ENCODE measurements at regions not wholly inside any gene's neighbourhood (a gene's known extent, or its start where the extent isn't known, plus 50 kb on each side); places are given as distances from the start of the nearest gene placed in this dataset.
"Not testable (repeated sequence)": the region's sequence is repeated elsewhere in the genome, so short reads cannot be mapped to it uniquely, and the experiment has no call there.

DNA sequence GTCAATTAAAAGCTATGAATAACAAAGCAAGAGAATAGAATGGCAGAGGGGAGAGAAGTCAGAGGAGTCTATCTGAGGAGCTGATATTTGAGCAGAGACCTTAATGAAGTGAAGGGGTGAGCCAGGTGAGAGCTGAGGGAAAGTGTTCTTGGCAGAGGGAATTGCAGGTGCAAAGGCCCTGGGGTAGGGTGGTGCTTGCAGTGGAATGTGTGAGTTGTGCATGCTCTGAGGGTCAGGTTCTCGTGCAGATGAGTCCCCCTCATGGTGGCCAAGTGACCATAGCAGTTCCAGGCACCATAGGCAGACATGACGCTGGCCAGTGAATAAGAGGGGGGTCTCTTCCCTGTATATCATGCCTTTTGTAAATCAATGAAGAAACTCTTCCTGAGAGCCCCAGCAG is 58.9 kb upstream of the ALX4 start:
- no peak overlapping the region for H3K4me3 ChIP-seq (ENCODE audit: low read length)
- no peak for DNase-seq (ENCODE audit: low read depth)
- TF ChIP-seq CTCF (IDR thresholded peaks at IDR 0.05; ENCODE audit: insufficient read depth, low read depth, low read length, missing control alignments), result no peak

GRCh38 chr11:44371042-44371441 is 61.1 kb upstream of the ALX4 start:
- not testable (repeated sequence) for H3K4me3 ChIP-seq (ENCODE audit: low read length); DNase-seq (ENCODE audit: low read depth)

GRCh38 chr11:44371706-44372105 is 61.8 kb upstream of the ALX4 start:
- no peak for DNase-seq (ENCODE audit: low read depth)
- no peak for TF ChIP-seq CTCF (IDR thresholded peaks at IDR 0.05; ENCODE audit: insufficient read depth, low read depth, low read length, missing control alignments)
- no peak overlapping the region for H3K4me3 ChIP-seq (ENCODE audit: low read length)

- H3K4me3 ChIP-seq (ENCODE audit: low read length), result no peak overlapping the region
- no peak for TF ChIP-seq CTCF (IDR thresholded peaks at IDR 0.05; ENCODE audit: insufficient read depth, low read depth, low read length, missing control alignments)
- DNase-seq (ENCODE audit: low read depth), result no peak
Observed at GRCh38 chr11:44372989-44373388, 63.0 kb upstream of the ALX4 start.

- no peak for TF ChIP-seq CTCF (IDR thresholded peaks at IDR 0.05; ENCODE audit: insufficient read depth, low read depth, low read length, missing control alignments)
- no peak overlapping the region for H3K4me3 ChIP-seq (ENCODE audit: low read length)
- DNase-seq (ENCODE audit: low read depth), result no peak
Observed at GRCh38 chr11:44374001-44374400, 64.1 kb upstream of the ALX4 start.

DNA sequence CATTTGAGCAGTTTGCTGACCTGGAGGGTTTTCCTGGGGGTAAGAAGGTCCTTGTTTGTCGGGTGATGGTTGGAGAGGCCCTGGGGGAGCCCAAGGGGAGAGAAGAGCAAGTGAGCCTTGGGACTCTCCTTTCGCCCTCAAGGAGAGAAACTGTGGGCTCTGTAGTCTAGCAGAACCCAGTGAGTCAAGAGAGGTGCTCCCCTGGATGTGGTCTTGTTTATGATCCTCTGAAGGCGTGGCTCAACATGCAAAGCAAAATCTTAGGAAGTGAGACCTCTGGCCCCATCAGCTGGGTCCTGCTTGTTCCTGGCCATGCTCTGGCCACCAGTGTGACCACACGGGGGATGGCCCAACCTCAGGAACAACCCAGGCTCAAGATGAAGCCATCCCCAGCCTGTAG is 66.5 kb upstream of the ALX4 start:
- TF ChIP-seq CTCF (IDR thresholded peaks at IDR 0.05; ENCODE audit: insufficient read depth, low read depth, low read length, missing control alignments), result no peak
- DNase-seq (ENCODE audit: low read depth), result no peak
- H3K4me3 ChIP-seq (ENCODE audit: low read length), result no peak overlapping the region

DNA sequence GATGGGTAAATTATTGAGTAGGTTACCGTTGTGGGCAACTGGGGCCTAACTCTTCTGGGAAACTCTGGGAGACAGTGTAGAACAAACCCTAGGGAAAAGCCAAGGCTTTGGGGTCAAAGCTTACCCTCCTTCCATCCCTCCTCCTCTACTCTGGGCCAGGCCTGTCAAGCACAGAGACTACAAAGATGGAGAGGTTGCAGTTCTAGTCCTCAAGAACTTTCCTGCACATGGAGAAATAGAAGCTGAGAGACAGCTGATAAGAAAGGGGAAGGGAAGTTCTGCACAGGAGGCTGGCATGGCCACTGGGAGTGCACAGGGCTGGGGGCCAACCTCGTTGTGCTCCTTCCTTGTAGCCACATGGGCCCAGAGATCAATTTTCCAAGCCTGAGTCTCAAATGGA is 67.2 kb upstream of the ALX4 start:
- no peak for TF ChIP-seq CTCF (IDR thresholded peaks at IDR 0.05; ENCODE audit: insufficient read depth, low read depth, low read length, missing control alignments)
- no peak for DNase-seq (ENCODE audit: low read depth)
- no peak overlapping the region for H3K4me3 ChIP-seq (ENCODE audit: low read length)

GRCh38 chr11:44377914-44378321 is 68.0 kb upstream of the ALX4 start:
- no peak for DNase-seq (ENCODE audit: low read depth)
- no peak overlapping the region for H3K4me3 ChIP-seq (ENCODE audit: low read length)
- no peak for TF ChIP-seq CTCF (IDR thresholded peaks at IDR 0.05; ENCODE audit: insufficient read depth, low read depth, low read length, missing control alignments)

All from epithelial cell of esophagus (primary cell).